HG02884 (cell line): ENCODE measurements at regions not wholly inside any gene's neighbourhood (a gene's known extent, or its start where the extent isn't known, plus 50 kb on each side); places are given as distances from the start of the nearest gene placed in this dataset.
"Not testable (repeated sequence)": the region's sequence is repeated elsewhere in the genome, so short reads cannot be mapped to it uniquely, and the experiment has no call there.

Experiments
- ATAC-seq: cut with Tn5 transposase; IDR thresholded peaks from one replicate; pipeline ENCODE4 v1.9.1; 2021; ENCODE audit warnings: mild to moderate bottlenecking, moderate library complexity; ENCODE audit not compliant: unreplicated experiment

- no peak for ATAC-seq
These were observed 949.0 kb downstream of the EPHA3 start for GRCh38 chr3:90056281-90057032.

- ATAC-seq = no peak
These were observed 954.6 kb downstream of the EPHA3 start for GRCh38 chr3:90062016-90062415.

GRCh38 chr3:90062631-90063200 is 955.3 kb downstream of the EPHA3 start:
- no peak for ATAC-seq

- ATAC-seq = no peak
These were observed 961.4 kb downstream of the EPHA3 start for GRCh38 chr3:90068783-90069182.

GRCh38 chr3:90069748-90070147 is 962.3 kb downstream of the EPHA3 start:
- ATAC-seq = no peak

GRCh38 chr3:90076136-90076535 is 968.7 kb downstream of the EPHA3 start:
- no peak for ATAC-seq

GRCh38 chr3:90080988-90081387 is 973.6 kb downstream of the EPHA3 start:
- no peak for ATAC-seq

- not testable (repeated sequence) for ATAC-seq
These were observed 978.9 kb downstream of the EPHA3 start for GRCh38 chr3:90086297-90086696.

GRCh38 chr3:90087703-90088102 is 980.3 kb downstream of the EPHA3 start:
- ATAC-seq = no peak

- peak; percentile 79 for ATAC-seq
These were observed 984.1 kb downstream of the EPHA3 start for GRCh38 chr3:90091549-90091948.

GRCh38 chr3:90092994-90093393 is 985.6 kb downstream of the EPHA3 start:
- ATAC-seq = no peak

- no peak for ATAC-seq
These were observed 988.4 kb downstream of the EPHA3 start for GRCh38 chr3:90095811-90096210.

- ATAC-seq = no peak
These were observed 992.1 kb downstream of the EPHA3 start for GRCh38 chr3:90099493-90099892.

- ATAC-seq = no peak
These were observed 994.7 kb downstream of the EPHA3 start for GRCh38 chr3:90102146-90102545.

- no peak for ATAC-seq
These were observed 1013.9 kb downstream of the EPHA3 start for GRCh38 chr3:90121326-90121725.

GRCh38 chr3:90128391-90128790 is 1021.0 kb downstream of the EPHA3 start:
- ATAC-seq = no peak

- no peak for ATAC-seq
These were observed 1022.3 kb downstream of the EPHA3 start for GRCh38 chr3:90129730-90130129.

- no peak for ATAC-seq
These were observed 1024.8 kb downstream of the EPHA3 start for GRCh38 chr3:90132197-90132596.

GRCh38 chr3:90134090-90134489 is 1026.7 kb downstream of the EPHA3 start:
- no peak for ATAC-seq

- no peak for ATAC-seq
These were observed 1029.2 kb downstream of the EPHA3 start for GRCh38 chr3:90136456-90137191.

- no peak for ATAC-seq
These were observed 1037.9 kb downstream of the EPHA3 start for GRCh38 chr3:90145094-90145860.
